Activated CD8-positive, alpha-beta T cell treated with anti-CD3 and anti-CD28 coated beads for 36 hours (primary cell): ENCODE measurements at regions not wholly inside any gene's neighbourhood (a gene's known extent, or its start where the extent isn't known, plus 50 kb on each side); places are given as distances from the start of the nearest gene placed in this dataset.
"Not testable (repeated sequence)": the region's sequence is repeated elsewhere in the genome, so short reads cannot be mapped to it uniquely, and the experiment has no call there.

Experiments
- ATAC-seq: fragments of 200-7000 bp; cut with Tn5 transposase; one replicate; pipeline ENCODE4 v1.10.0; 2021; ENCODE audit warnings: mild to moderate bottlenecking, moderate library complexity
- CTCF ChIA-PET: fragments of 350-600 bp; sonication (Branson Sonifier 250); formaldehyde crosslinking; loops from one replicate; lab custom pipeline; 2021; ENCODE audit warnings: antibody characterized with exemption; lab: Charles Lee
- POLR2A ChIA-PET: fragments of 350-600 bp; sonication (Branson Sonifier 250); formaldehyde crosslinking; loops from one replicate; lab custom pipeline; 2021; ENCODE audit warnings: antibody characterized with exemption; lab: Charles Lee
- DNase-seq: peaks from one replicate; pipeline ENCODE4 v3.0.0-alpha.2; 2020
- H3K27ac Mint-ChIP-seq: one replicate; pipeline ENCODE4 v1.8.0; 2021; ENCODE audit warnings: mild to moderate bottlenecking, mixed read lengths
- H3K27me3 Mint-ChIP-seq: one replicate; pipeline ENCODE4 v1.8.0; 2021; ENCODE audit warnings: mixed read lengths
- H3K36me3 Mint-ChIP-seq: one replicate; pipeline ENCODE4 v1.8.0; 2021; ENCODE audit warnings: low read depth, mixed read lengths
- H3K4me1 Mint-ChIP-seq: one replicate; pipeline ENCODE4 v1.8.0; 2021; ENCODE audit warnings: low read depth, mixed read lengths
- H3K4me3 Mint-ChIP-seq: one replicate; pipeline ENCODE4 v1.8.0; 2021; ENCODE audit warnings: mild to moderate bottlenecking, moderate library complexity, mixed read lengths
- H3K9me3 Mint-ChIP-seq: one replicate; pipeline ENCODE4 v1.8.0; 2021; ENCODE audit warnings: mixed read lengths
- intact Hi-C: fragments of 100-400 bp; cut with micrococcal nuclease; formaldehyde crosslinking; loops from one replicate; pipeline ENCODE4 v1.10.0; 2022
- TF ChIP-seq, protein P1 (sequence below): fragments of 200-600 bp; IDR thresholded peaks from one replicate; pipeline ENCODE4 v1.8.0; 2022; ENCODE audit warnings: antibody characterized with exemption, mild to moderate bottlenecking

DNA sequence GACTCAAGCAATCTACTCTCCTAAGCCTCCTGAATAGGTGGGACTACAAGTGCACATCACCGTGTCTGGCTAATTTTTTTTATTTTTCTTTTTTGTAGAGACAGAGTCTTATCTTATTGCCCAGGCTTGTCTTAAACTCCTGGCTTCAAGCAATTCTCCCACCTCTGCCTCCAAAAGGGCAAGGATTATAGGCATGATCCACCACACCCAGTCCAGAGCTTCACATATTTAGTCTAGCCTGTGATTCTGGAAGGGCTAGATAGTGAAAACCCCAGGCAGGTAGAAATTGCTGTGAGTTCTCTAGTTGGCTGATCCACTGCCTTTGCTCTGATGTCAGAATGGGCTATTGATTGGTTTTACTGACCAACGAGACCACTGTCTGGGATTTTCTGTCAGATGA, 854.6 kb upstream of the MIR17HG start:
- H3K9me3 Mint-ChIP-seq = peaks cover 14% of the 10 kb centered on the region
- TF ChIP-seq, protein P1, sequence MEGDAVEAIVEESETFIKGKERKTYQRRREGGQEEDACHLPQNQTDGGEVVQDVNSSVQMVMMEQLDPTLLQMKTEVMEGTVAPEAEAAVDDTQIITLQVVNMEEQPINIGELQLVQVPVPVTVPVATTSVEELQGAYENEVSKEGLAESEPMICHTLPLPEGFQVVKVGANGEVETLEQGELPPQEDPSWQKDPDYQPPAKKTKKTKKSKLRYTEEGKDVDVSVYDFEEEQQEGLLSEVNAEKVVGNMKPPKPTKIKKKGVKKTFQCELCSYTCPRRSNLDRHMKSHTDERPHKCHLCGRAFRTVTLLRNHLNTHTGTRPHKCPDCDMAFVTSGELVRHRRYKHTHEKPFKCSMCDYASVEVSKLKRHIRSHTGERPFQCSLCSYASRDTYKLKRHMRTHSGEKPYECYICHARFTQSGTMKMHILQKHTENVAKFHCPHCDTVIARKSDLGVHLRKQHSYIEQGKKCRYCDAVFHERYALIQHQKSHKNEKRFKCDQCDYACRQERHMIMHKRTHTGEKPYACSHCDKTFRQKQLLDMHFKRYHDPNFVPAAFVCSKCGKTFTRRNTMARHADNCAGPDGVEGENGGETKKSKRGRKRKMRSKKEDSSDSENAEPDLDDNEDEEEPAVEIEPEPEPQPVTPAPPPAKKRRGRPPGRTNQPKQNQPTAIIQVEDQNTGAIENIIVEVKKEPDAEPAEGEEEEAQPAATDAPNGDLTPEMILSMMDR = no peak
- POLR2A ChIA-PET = no interaction called here
- ATAC-seq = no peak
- intact Hi-C loops = no loop called here
- no peak for DNase-seq
- no peaks in the 10 kb centered on the region for H3K27me3 Mint-ChIP-seq
- no peaks in the 10 kb centered on the region for H3K36me3 Mint-ChIP-seq
- CTCF ChIA-PET = interaction anchor here (0.6 kb wide), 1 partner anchor 423 kb away, joined by 3 read pairs; no protein-coding TSS in a partner anchor
- no peaks in the 10 kb centered on the region for H3K4me1 Mint-ChIP-seq
- H3K27ac Mint-ChIP-seq = no peak overlapping the region
- H3K4me3 Mint-ChIP-seq = no peak overlapping the region

DNA sequence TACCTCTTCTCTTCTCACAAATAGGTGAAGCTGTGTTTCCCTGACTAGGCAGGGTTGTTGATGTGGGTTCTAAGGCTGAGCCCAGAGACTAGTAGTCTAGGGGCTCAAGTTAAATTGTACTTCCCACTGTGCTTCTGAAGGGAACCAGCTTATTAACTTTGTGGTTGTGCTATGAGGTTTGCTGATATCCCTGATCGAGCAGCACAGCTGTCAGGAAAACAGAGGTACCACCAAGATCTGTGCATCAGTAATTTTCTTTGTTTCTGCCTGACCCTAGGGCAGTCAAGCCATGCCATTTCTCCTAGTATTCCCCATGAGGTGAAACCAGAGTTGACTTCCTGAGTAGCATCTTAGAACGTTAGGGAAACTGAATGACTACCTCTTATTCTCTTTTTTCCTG, 853.8 kb upstream of the MIR17HG start:
- POLR2A ChIA-PET = no interaction called here
- CTCF ChIA-PET = interaction anchor here (0.6 kb wide), 1 partner anchor 422 kb away, joined by 3 read pairs; no protein-coding TSS in a partner anchor
- Mint-ChIP-seq H3K36me3 (no peaks in the 10 kb centered on the region), H3K9me3 (peaks cover 12% of the 10 kb centered on the region), H3K27ac (no peak overlapping the region), H3K4me3 (no peak overlapping the region), H3K27me3 (no peaks in the 10 kb centered on the region), H3K4me1 (no peaks in the 10 kb centered on the region)
- DNase-seq (no peak), ATAC-seq (no peak)
- intact Hi-C loops = no loop called here
- TF ChIP-seq, protein P1 = no peak

DNA sequence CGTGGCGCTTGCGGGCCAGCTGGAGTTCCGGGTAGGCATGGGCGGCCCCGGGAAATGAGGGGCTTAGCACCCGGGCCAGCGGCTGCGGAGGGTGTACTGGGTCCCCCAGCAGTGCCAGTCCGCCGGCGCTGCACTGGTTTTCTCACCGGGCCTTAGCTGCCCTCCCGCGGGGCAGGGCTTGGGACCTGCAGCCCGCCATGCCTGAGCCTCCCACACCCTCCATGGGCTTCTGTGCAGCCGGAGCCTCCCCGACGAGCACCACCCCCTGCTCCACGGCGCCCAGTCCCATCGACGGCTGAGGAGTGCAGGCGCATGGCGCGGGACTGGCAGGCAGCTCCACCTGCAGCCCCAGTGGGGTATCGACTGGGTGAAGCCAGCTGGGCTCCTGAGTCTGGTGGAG, 852.6 kb upstream of the MIR17HG start:
- POLR2A ChIA-PET, H3K27ac Mint-ChIP-seq, H3K4me3 Mint-ChIP-seq, DNase-seq, CTCF ChIA-PET, H3K27me3 Mint-ChIP-seq, H3K36me3 Mint-ChIP-seq, intact Hi-C loops, ATAC-seq, H3K4me1 Mint-ChIP-seq: not testable (repeated sequence)
- H3K9me3 Mint-ChIP-seq = peaks cover 12% of the 10 kb centered on the region

- DNase-seq = no peak
- POLR2A ChIA-PET = no interaction called here
- CTCF ChIA-PET = no interaction called here
- intact Hi-C loops = no loop called here
- Mint-ChIP-seq H3K27me3 (no peaks in the 10 kb centered on the region), H3K4me1 (no peaks in the 10 kb centered on the region), H3K27ac (no peak overlapping the region), H3K9me3 (peaks cover 10% of the 10 kb centered on the region), H3K36me3 (no peaks in the 10 kb centered on the region), H3K4me3 (no peak overlapping the region)
- ATAC-seq = no peak
- TF ChIP-seq, protein P1 = no peak
Observed at GRCh38 chr13:90498096-90498495, 849.4 kb upstream of the MIR17HG start.

- H3K36me3 Mint-ChIP-seq = no peaks in the 10 kb centered on the region
- CTCF ChIA-PET = no interaction called here
- H3K27me3 Mint-ChIP-seq = no peaks in the 10 kb centered on the region
- H3K4me3 Mint-ChIP-seq = no peak overlapping the region
- DNase-seq = no peak
- ATAC-seq = no peak
- no peak overlapping the region for H3K27ac Mint-ChIP-seq
- H3K4me1 Mint-ChIP-seq = no peaks in the 10 kb centered on the region
- intact Hi-C loops = no loop called here
- peaks cover 11% of the 10 kb centered on the region for H3K9me3 Mint-ChIP-seq
- TF ChIP-seq, protein P1 = no peak
- POLR2A ChIA-PET = no interaction called here
Observed at GRCh38 chr13:90498816-90499215, 848.7 kb upstream of the MIR17HG start.

DNA sequence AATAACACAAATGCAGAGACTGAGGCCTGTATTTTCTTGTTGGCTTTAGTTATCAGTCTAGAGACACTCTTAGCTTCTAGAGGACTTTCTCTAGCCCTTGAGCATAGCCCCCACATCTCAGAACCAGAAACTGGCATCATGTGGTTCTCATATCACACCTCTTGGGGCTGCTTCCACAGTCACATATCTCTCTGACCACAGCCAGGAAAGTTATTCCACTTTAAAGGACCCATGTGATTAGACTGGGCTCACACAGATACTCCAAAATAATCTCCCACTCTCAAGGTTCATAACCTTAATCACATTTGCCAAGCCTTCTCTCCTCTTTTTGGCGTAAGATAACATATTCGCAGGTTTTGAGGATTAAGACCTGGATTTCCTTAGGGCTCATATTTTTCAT, 846.9 kb upstream of the MIR17HG start:
- ATAC-seq (no peak), DNase-seq (no peak)
- Mint-ChIP-seq H3K9me3 (peaks cover 10% of the 10 kb centered on the region), H3K4me3 (no peak overlapping the region), H3K27ac (no peak overlapping the region), H3K27me3 (no peaks in the 10 kb centered on the region), H3K36me3 (no peaks in the 10 kb centered on the region), H3K4me1 (no peaks in the 10 kb centered on the region)
- intact Hi-C loops = no loop called here
- CTCF ChIA-PET = no interaction called here
- TF ChIP-seq, protein P1 = no peak
- POLR2A ChIA-PET = no interaction called here
